IMR-90 (cell line): ENCODE measurements at regions not wholly inside any gene's neighbourhood (a gene's known extent, or its start where the extent isn't known, plus 50 kb on each side); places are given as distances from the start of the nearest gene placed in this dataset.
A peak's percentile ranks its signal among the peaks of the same experiment; 100 is the strongest.

Experiments used
- ATAC-seq: fragments of 200-7000 bp; cut with Tn5 transposase; 2 replicates; pipeline ENCODE4 v1.9.1; 2020; ENCODE audit warnings: low read depth, mild to moderate bottlenecking, moderate library complexity
- BruUV-seq: library from RNA; stranded (reverse); fragments of 400-500 nt; replicated peaks from 2 replicates; lab custom pipeline; 2021; lab: Mats Ljungman, UMichigan
- CTCF ChIA-PET: fragments of 300-600 bp; formaldehyde crosslinking; extraction: SDS; loops from one replicate; lab custom pipeline; 2021; ENCODE audit warnings: antibody characterized with exemption; lab: Yijun Ruan, JAX
- POLR2A ChIA-PET: fragments of 300-600 bp; sonication (Branson Sonifier 250); formaldehyde crosslinking; loops from one replicate; lab custom pipeline; 2022; ENCODE audit warnings: antibody characterized with exemption; ENCODE audit not compliant: unreplicated experiment; lab: Charles Lee
- DNase-seq: peaks from one replicate; pipeline ENCODE4 v3.0.0; 2013
- H2AFZ ChIP-seq: replicated peaks from 2 replicates; pipeline ENCODE3; 2013; ENCODE audit warnings: low read length, mild to moderate bottlenecking; ENCODE audit not compliant: poor library complexity
- H2AK5ac ChIP-seq: 2 replicates; pipeline ENCODE4 v1.6.1; 2013; ENCODE audit warnings: low read depth, low read length, inconsistent platforms
- H2AK9ac ChIP-seq: replicated peaks from 2 replicates; pipeline ENCODE3; 2013; ENCODE audit warnings: mild to moderate bottlenecking, low read depth, low read length, moderate library complexity; ENCODE audit not compliant: poor library complexity
- H2BK120ac ChIP-seq: 2 replicates; pipeline ENCODE4 v1.6.1; 2013; ENCODE audit warnings: low read depth, low read length, inconsistent platforms
- H2BK15ac ChIP-seq: 3 replicates; pipeline ENCODE4 v1.6.1; 2013; ENCODE audit warnings: low read depth, low read length, inconsistent platforms
- H2BK20ac ChIP-seq: 2 replicates; pipeline ENCODE4 v1.6.1; 2013; ENCODE audit warnings: low read depth, mild to moderate bottlenecking, inconsistent platforms, low read length, moderate library complexity
- H2BK5ac ChIP-seq: 2 replicates; pipeline ENCODE4 v1.6.1; 2013; ENCODE audit warnings: mild to moderate bottlenecking, low read depth, low read length, inconsistent platforms; ENCODE audit not compliant: poor library complexity, severe bottlenecking
- H3K14ac ChIP-seq: replicated peaks from 2 replicates; pipeline ENCODE4 v1.6.1; 2013; ENCODE audit warnings: low read depth, low read length, inconsistent platforms
- H3K18ac ChIP-seq: 2 replicates; pipeline ENCODE4 v1.6.1; 2013; ENCODE audit warnings: low read depth, low read length, control low read depth
- H3K23ac ChIP-seq: 2 replicates; pipeline ENCODE4 v1.6.1; 2013; ENCODE audit warnings: low read depth, low read length, inconsistent platforms
- H3K27ac ChIP-seq: 2 replicates; pipeline ENCODE4 v1.5.1; 2013; ENCODE audit warnings: mild to moderate bottlenecking, control low read depth, low read length; ENCODE audit not compliant: insufficient read depth
- H3K27me3 ChIP-seq: 2 replicates; pipeline ENCODE4 v1.6.1; 2013; ENCODE audit warnings: low read length; ENCODE audit not compliant: control insufficient read depth, insufficient read depth
- H3K36me3 ChIP-seq: 2 replicates; pipeline ENCODE4 v1.6.1; 2013; ENCODE audit warnings: low read length, mixed read lengths; ENCODE audit not compliant: control insufficient read depth, insufficient read depth
- H3K4ac ChIP-seq: 2 replicates; pipeline ENCODE4 v1.6.1; 2013; ENCODE audit warnings: low read depth, low read length, inconsistent platforms
- H3K4me1 ChIP-seq: 2 replicates; pipeline ENCODE4 v1.6.1; 2013; ENCODE audit warnings: low read length, mixed read lengths; ENCODE audit not compliant: control insufficient read depth, insufficient read depth
- H3K4me2 ChIP-seq: 2 replicates; pipeline ENCODE4 v1.6.1; 2013; ENCODE audit warnings: low read depth, mild to moderate bottlenecking, control low read depth, low read length, moderate library complexity
- H3K4me3 ChIP-seq: 2 replicates; pipeline ENCODE4 v1.5.1; 2013; ENCODE audit warnings: low read depth, mild to moderate bottlenecking, control low read depth, low read length, moderate library complexity; ENCODE audit not compliant: insufficient read depth
- H3K56ac ChIP-seq: 2 replicates; pipeline ENCODE4 v1.6.1; 2013; ENCODE audit warnings: low read length, inconsistent platforms; ENCODE audit not compliant: insufficient read depth; ENCODE audit errors: extremely low read depth
- H3K79me1 ChIP-seq, 2 experiments: 2 replicates each; pipeline ENCODE4 v1.6.1; 2013; ENCODE audit warnings: low read length in 2 of 2, inconsistent platforms in 1 of 2, low read depth in 1 of 2
- H3K9ac ChIP-seq: 2 replicates; pipeline ENCODE4 v1.6.1; 2013; ENCODE audit warnings: low read depth, low read length, control low read depth
- H3K9me1 ChIP-seq: 2 replicates; pipeline ENCODE4 v1.6.1; 2013; ENCODE audit warnings: low read length, inconsistent platforms; ENCODE audit not compliant: insufficient read depth
- H3K9me3 ChIP-seq: 2 replicates; pipeline ENCODE4 v1.6.1; 2013; ENCODE audit warnings: low read length; ENCODE audit not compliant: control insufficient read depth, insufficient read depth
- H4K20me1 ChIP-seq: 2 replicates; pipeline ENCODE4 v1.6.1; 2013; ENCODE audit warnings: low read length, inconsistent platforms; ENCODE audit not compliant: insufficient read depth
- H4K5ac ChIP-seq: 2 replicates; pipeline ENCODE4 v1.6.1; 2013; ENCODE audit warnings: mild to moderate bottlenecking, low read depth, low read length, control low read depth
- H4K8ac ChIP-seq, 2 experiments: 2 replicates each; pipeline ENCODE4 v1.6.1; 2013; ENCODE audit warnings: low read depth in 2 of 2, low read length in 2 of 2, control low read depth in 1 of 2, inconsistent platforms in 1 of 2
- H4K91ac ChIP-seq: 2 replicates; pipeline ENCODE4 v1.6.1; 2013; ENCODE audit warnings: low read depth, low read length, inconsistent platforms; ENCODE audit not compliant: insufficient read depth
- RFX5 ChIP-seq: IDR thresholded peaks from 2 replicates; pipeline ENCODE4 v1.8.0; 2012; ENCODE audit warnings: low read depth, mild to moderate bottlenecking, low read length, moderate library complexity
- WGBS, 2 experiments: methylation state at CpG; one replicate each; pipeline versions ENCODE4 v1.1.5 to v1.1.7; 2013; ENCODE audit warnings: missing lambda C conversion rate in 2 of 2; ENCODE audit not compliant: insufficient read length in 1 of 2; ENCODE audit errors: extremely low coverage in 2 of 2; 5-methylcytosine and 5-hydroxymethylcytosine counted together
- dilution Hi-C: fragments of 300-500 bp; cut with HindIII; formaldehyde crosslinking; loops from one replicate; pipeline ENCODE4 v1.14.3; 2018; ENCODE audit warnings: low sequenced_read_pairs; ENCODE audit not compliant: unreplicated experiment
- in situ Hi-C: fragments of 300-500 bp; cut with MboI; formaldehyde crosslinking; loops from 3 replicates; pipeline ENCODE4 v1.14.3; 2019; ENCODE audit warnings: low sequenced_read_pairs, inconsistent platforms, mixed read lengths
- intact Hi-C: fragments of 100-400 bp; cut with micrococcal nuclease; formaldehyde crosslinking; loops from 2 replicates; pipeline ENCODE4 v1.10.0; 2022

GRCh38 chr17:77783991-77784820 is 174.3 kb upstream of the TNRC6C start:
- Histone ChIP-seq H2BK5ac (no peak overlapping the region), H3K9ac (no peak overlapping the region), H3K18ac (no peak overlapping the region), H3K4me2 (no peak overlapping the region), H3K27me3 (peaks cover 50% of the 10 kb centered on the region), H3K56ac (no peak overlapping the region), H2AFZ (peak overlapping the region; percentile 41), H3K23ac (no peak overlapping the region), H3K36me3 (no peaks in the 10 kb centered on the region), H3K14ac (no peak overlapping the region), H4K91ac (no peak overlapping the region), H3K79me1 (no peaks in the 10 kb centered on the region), H2AK9ac (no peak overlapping the region), H4K20me1 (no peaks in the 10 kb centered on the region), H2BK20ac (no peak overlapping the region), H2BK15ac (no peak overlapping the region), H3K27ac (no peak overlapping the region), H4K8ac (no peak overlapping the region), H3K9me1 (no peaks in the 10 kb centered on the region), H3K4ac (no peak overlapping the region), H2AK5ac (no peak overlapping the region), H3K9me3 (no peaks in the 10 kb centered on the region), H3K4me3 (no peak overlapping the region), H3K4me1 (no peaks in the 10 kb centered on the region), H4K5ac (no peak overlapping the region), H2BK120ac (no peak overlapping the region)
- ATAC-seq (no peak), DNase-seq (no peak)
- POLR2A ChIA-PET: no interaction called here
- intact Hi-C loops (no loop called here), in situ Hi-C loops (no loop called here), dilution Hi-C loops (no loop called here)
- BruUV-seq: no TSS peak
- no peak for TF ChIP-seq RFX5
- 51% methylated on average over 7 of the region's 20 CpGs; no CpG with 5 or more reads in 1 of the 2 experiments for WGBS, 2 experiments
- CTCF ChIA-PET: no interaction called here
